ENCODE measurements at regions not wholly inside any gene's neighbourhood (a gene's known extent, or its start where the extent isn't known, plus 50 kb on each side); places are given as distances from the start of the nearest gene placed in this dataset.

DNA sequence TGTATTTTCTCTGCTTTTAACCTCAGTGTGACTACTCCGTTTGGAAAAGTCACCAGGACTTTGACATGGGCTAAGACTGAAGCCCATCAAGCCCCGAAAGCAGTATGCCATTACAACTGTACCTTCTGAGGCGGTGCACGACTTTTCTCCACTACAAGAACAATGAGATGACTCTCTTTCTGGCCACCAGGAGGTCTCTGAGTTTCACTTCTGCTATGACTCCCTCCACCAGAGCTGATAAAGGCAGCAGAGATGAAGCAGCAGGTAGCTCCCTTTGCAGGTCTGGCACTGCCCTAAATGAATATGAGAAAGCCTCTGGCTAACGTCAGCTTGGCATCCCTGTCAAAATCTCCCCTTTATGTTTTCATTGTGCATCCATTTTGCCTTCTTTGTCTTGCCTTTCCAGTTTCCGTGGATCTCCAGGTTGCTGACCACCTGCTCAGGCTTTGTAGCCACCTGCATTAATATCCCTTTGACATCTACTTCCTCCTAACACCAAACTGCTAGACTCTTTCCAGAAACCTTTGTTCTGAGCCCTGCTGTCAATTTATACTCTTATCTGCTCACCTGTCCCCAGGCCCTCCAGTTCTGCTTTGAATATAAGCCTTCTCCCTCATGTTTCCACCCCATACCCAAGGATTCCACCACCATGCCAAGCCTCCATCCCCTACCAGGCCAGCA is 221.7 kb downstream of the ZNF608 start:
- no peak for TF ChIP-seq EZH2phosphoT487 (IDR thresholded peaks at IDR 0.05; ENCODE audit: borderline replicate concordance, low read depth, low read length)
- TF ChIP-seq CTCF (conservative IDR thresholded peaks at IDR 0.05; ENCODE audit: low read length): peak; percentile 72
